ENCODE measurements at regions not wholly inside any gene's neighbourhood (a gene's known extent, or its start where the extent isn't known, plus 50 kb on each side); places are given as distances from the start of the nearest gene placed in this dataset.

GRCh38 chr3:115445559-115445958 lies 177.8 kb upstream of the GAP43 start (continued):
- TF ChIP-seq ISX (CRISPR knock-in tag; conservative IDR thresholded peaks at IDR 0.05), result no peak

DNA sequence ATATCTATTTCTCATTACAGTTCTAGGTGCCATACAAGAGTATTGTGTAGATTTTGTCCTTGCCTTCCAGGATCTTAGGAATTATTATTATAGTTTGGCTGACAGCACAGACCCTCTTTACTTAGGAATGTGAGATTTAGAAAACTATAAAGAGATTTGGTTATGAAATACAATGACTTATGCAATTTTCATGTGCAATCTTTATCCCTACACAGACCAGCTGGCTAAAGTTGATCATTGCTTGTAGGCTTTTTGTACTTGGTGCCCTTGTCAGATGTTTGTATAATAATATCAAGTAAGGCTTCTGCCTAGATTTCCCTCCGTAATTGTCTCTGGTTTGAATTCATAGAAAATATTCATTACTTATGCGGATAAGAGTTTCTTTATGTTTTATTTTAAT lies 174.5 kb upstream of the GAP43 start:
- TF ChIP-seq, protein P1, sequence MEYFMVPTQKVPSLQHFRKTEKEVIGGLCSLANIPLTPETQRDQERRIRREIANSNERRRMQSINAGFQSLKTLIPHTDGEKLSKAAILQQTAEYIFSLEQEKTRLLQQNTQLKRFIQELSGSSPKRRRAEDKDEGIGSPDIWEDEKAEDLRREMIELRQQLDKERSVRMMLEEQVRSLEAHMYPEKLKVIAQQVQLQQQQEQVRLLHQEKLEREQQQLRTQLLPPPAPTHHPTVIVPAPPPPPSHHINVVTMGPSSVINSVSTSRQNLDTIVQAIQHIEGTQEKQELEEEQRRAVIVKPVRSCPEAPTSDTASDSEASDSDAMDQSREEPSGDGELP (IDR thresholded peaks at IDR 0.05; ENCODE audit: borderline replicate concordance, low read depth), result no peak
- TF ChIP-seq HNF4A (CRISPR knock-in tag; IDR thresholded peaks at IDR 0.05) (no peak), NCOA1 (CRISPR knock-in tag; IDR thresholded peaks at IDR 0.05) (no peak), ZNF567 (CRISPR knock-in tag; IDR thresholded peaks at IDR 0.05; ENCODE audit: borderline replicate concordance) (no peak), KMT2A (CRISPR knock-in tag; IDR thresholded peaks at IDR 0.05) (no peak), GATAD1 (CRISPR knock-in tag; IDR thresholded peaks at IDR 0.05) (no peak), XBP1 (CRISPR knock-in tag; IDR thresholded peaks at IDR 0.05) (no peak), ZSCAN22 (CRISPR knock-in tag; IDR thresholded peaks at IDR 0.05) (no peak)
- TF ChIP-seq, protein P2, sequence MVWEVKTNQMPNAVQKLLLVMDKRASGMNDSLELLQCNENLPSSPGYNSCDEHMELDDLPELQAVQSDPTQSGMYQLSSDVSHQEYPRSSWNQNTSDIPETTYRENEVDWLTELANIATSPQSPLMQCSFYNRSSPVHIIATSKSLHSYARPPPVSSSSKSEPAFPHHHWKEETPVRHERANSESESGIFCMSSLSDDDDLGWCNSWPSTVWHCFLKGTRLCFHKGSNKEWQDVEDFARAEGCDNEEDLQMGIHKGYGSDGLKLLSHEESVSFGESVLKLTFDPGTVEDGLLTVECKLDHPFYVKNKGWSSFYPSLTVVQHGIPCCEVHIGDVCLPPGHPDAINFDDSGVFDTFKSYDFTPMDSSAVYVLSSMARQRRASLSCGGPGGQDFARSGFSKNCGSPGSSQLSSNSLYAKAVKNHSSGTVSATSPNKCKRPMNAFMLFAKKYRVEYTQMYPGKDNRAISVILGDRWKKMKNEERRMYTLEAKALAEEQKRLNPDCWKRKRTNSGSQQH (CRISPR knock-in tag; IDR thresholded peaks at IDR 0.05; ENCODE audit: low read depth), result no peak
- TF ChIP-seq, protein P3, sequence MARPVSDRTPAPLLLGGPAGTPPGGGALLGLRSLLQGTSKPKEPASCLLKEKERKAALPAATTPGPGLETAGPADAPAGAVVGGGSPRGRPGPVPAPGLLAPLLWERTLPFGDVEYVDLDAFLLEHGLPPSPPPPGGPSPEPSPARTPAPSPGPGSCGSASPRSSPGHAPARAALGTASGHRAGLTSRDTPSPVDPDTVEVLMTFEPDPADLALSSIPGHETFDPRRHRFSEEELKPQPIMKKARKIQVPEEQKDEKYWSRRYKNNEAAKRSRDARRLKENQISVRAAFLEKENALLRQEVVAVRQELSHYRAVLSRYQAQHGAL (CRISPR knock-in tag; IDR thresholded peaks at IDR 0.05; ENCODE audit: not compliant biosample characterization), result no peak
- Histone ChIP-seq H3K4me3 (replicated peaks in 1 of 3; ENCODE audit: insufficient read depth in 1 of 3, low read depth in 2 of 3, low read length in 3 of 3) (no peak overlapping the region), H3K27ac (ENCODE audit: extremely low read length, insufficient read depth, low read length) (no peak overlapping the region), H3K9me3 (ENCODE audit: low read length) (no peaks in the 10 kb centered on the region), H2AFZ (ENCODE audit: low read length) (no peak overlapping the region), H3K4me1 (ENCODE audit: insufficient read depth, low read length) (no peaks in the 10 kb centered on the region), H3K79me2 (ENCODE audit: insufficient read depth, low read length) (no peaks in the 10 kb centered on the region), H3K27me3 (ENCODE audit: control insufficient read depth in 1 of 2, insufficient read depth in 2 of 2, low read length in 2 of 2) (no peaks in the 10 kb centered on the region), H3K9ac (ENCODE audit: insufficient read depth, low read depth, low read length) (no peak overlapping the region), H3K36me3 (replicated peaks in 1 of 2; ENCODE audit: control insufficient read depth in 1 of 2, insufficient read depth in 2 of 2, low read length in 2 of 2) (no peaks in the 10 kb centered on the region), H3K4me2 (ENCODE audit: low read depth, low read length) (no peak overlapping the region), H4K20me1 (ENCODE audit: insufficient read depth, low read length) (no peaks in the 10 kb centered on the region)
- ChIA-PET POLR2A (no interaction called here), CTCF (ENCODE audit: low intra/inter-chr PET ratio, low total read pairs) (no interaction called here)
- ATAC-seq (no peak), FAIRE-seq (no peak), DNase-seq (ENCODE audit: low spot score) (no peak)
- 0% methylated on average over 2 of the region's 2 CpGs for WGBS (ENCODE audit: low lambda C conversion rate)
- intact Hi-C loops (cut with micrococcal nuclease; ENCODE audit: unreplicated experiment), result no loop called here
- BruUV-seq (replicated peaks), result no TSS peak
- in situ Hi-C loops (cut with HindIII; ENCODE audit: extremely low pct_ligation_motif_present, low pct_unique_long_range_greater_than_20kb), result no loop called here

All from HepG2 (cell line).